ENCODE measurements at regions not wholly inside any gene's neighbourhood (a gene's known extent, or its start where the extent isn't known, plus 50 kb on each side); places are given as distances from the start of the nearest gene placed in this dataset.

GRCh38 chr20:11204926-11205768 is 531.3 kb upstream of the JAG1 start (continued):
- TF ChIP-seq HNF4G (IDR thresholded peaks at IDR 0.05; ENCODE audit: borderline replicate concordance, low read depth, low read length) (no peak), HNF4G (CRISPR knock-in tag; IDR thresholded peaks at IDR 0.05; ENCODE audit: borderline replicate concordance, low read depth) (no peak), SMAD9 (CRISPR knock-in tag; IDR thresholded peaks at IDR 0.05) (no peak), TCF12 (IDR thresholded peaks at IDR 0.05) (no peak), TCF12 (CRISPR knock-in tag; IDR thresholded peaks at IDR 0.05) (no peak), ZNF207 (IDR thresholded peaks at IDR 0.05; ENCODE audit: borderline replicate concordance) (no peak), CTCF (CRISPR knock-in tag; IDR thresholded peaks at IDR 0.05) (peak; percentile 91), KAT2B (IDR thresholded peaks at IDR 0.05; ENCODE audit: borderline replicate concordance, low read depth, low read length) (no peak), ZNF7 (CRISPR knock-in tag; IDR thresholded peaks at IDR 0.05) (no peak), ZNF652 (CRISPR knock-in tag; IDR thresholded peaks at IDR 0.05; ENCODE audit: borderline replicate concordance, low read depth) (peak; percentile 54; the same call in 1 of the 2 replicates), ZFP82 (CRISPR knock-in tag; IDR thresholded peaks at IDR 0.05; ENCODE audit: borderline replicate concordance) (no peak), NCOR1 (IDR thresholded peaks at IDR 0.05; ENCODE audit: borderline replicate concordance, low read length) (no peak), ZNF891 (CRISPR knock-in tag; IDR thresholded peaks at IDR 0.05) (no peak), TAF1 (CRISPR knock-in tag; IDR thresholded peaks at IDR 0.05) (no peak), CBX1 (IDR thresholded peaks at IDR 0.05; ENCODE audit: low read depth) (no peak), ZNF556 (CRISPR knock-in tag; IDR thresholded peaks at IDR 0.05; ENCODE audit: borderline replicate concordance) (no peak), HHEX (CRISPR knock-in tag; IDR thresholded peaks at IDR 0.05) (no peak), ZFP91 (CRISPR knock-in tag; IDR thresholded peaks at IDR 0.05; ENCODE audit: borderline replicate concordance) (no peak), ZNF337 (CRISPR knock-in tag; IDR thresholded peaks at IDR 0.05; ENCODE audit: borderline replicate concordance, low read depth) (no peak), ZFP37 (CRISPR knock-in tag; IDR thresholded peaks at IDR 0.05; ENCODE audit: borderline replicate concordance) (no peak), KDM4B (CRISPR knock-in tag; IDR thresholded peaks at IDR 0.05) (0 out of 2 replicates have a peak, but pooled peaks have one; percentile 29), HES4 (CRISPR knock-in tag; IDR thresholded peaks at IDR 0.05; ENCODE audit: borderline replicate concordance) (no peak), JUNB (CRISPR knock-in tag; IDR thresholded peaks at IDR 0.05; ENCODE audit: borderline replicate concordance) (no peak), RCOR2 (CRISPR knock-in tag; IDR thresholded peaks at IDR 0.05) (no peak), THAP8 (CRISPR knock-in tag; IDR thresholded peaks at IDR 0.05; ENCODE audit: borderline replicate concordance) (no peak), ZNF180 (CRISPR knock-in tag; IDR thresholded peaks at IDR 0.05; ENCODE audit: borderline replicate concordance, low read depth) (no peak), ZNF816 (CRISPR knock-in tag; IDR thresholded peaks at IDR 0.05; ENCODE audit: borderline replicate concordance) (no peak), MXD3 (CRISPR knock-in tag; IDR thresholded peaks at IDR 0.05) (no peak)
